GM23338 (cell line): ENCODE measurements at regions not wholly inside any gene's neighbourhood (a gene's known extent, or its start where the extent isn't known, plus 50 kb on each side); places are given as distances from the start of the nearest gene placed in this dataset.

Experiments
- ATAC-seq: fragments of 200-7000 bp; cut with Tn5 transposase; 3 replicates; pipeline ENCODE4 v1.9.1; 2020
- DNase-seq: peaks from one replicate; pipeline ENCODE4 v3.0.0-alpha.2; 2015; ENCODE audit warnings: low spot score
- H2AFZ ChIP-seq: fragments of 200-600 bp; sonication (generic); 2 replicates; pipeline ENCODE4 v1.8.0; 2016; ENCODE audit warnings: antibody characterized with exemption, mild to moderate bottlenecking, moderate library complexity
- H3F3A ChIP-seq: fragments of 200-600 bp; sonication (generic); replicated peaks from 2 replicates; pipeline ENCODE4 v1.8.0; 2017; ENCODE audit warnings: antibody characterized with exemption, mixed run types, low read depth
- H3K27ac ChIP-seq: fragments of 200-600 bp; sonication (generic); 2 replicates; pipeline ENCODE4 v1.6.1; 2016; ENCODE audit warnings: low read depth
- H3K27me3 ChIP-seq: fragments of 200-600 bp; sonication (generic); 2 replicates; pipeline ENCODE4 v1.8.0; 2016; ENCODE audit warnings: mild to moderate bottlenecking, mixed run types, moderate library complexity; ENCODE audit not compliant: insufficient read depth
- H3K36me3 ChIP-seq: fragments of 200-600 bp; sonication (generic); 2 replicates; pipeline ENCODE4 v1.8.0; 2016; ENCODE audit warnings: mild to moderate bottlenecking; ENCODE audit not compliant: insufficient read depth
- H3K4me1 ChIP-seq: fragments of 200-600 bp; sonication (generic); 2 replicates; pipeline ENCODE4 v1.8.0; 2016; ENCODE audit warnings: mild to moderate bottlenecking, moderate library complexity; ENCODE audit not compliant: insufficient read depth
- H3K4me2 ChIP-seq: fragments of 200-600 bp; sonication (generic); 2 replicates; pipeline ENCODE4 v1.7.1; 2017; ENCODE audit warnings: mixed run types
- H3K4me3 ChIP-seq: fragments of 200-600 bp; sonication (generic); 2 replicates; pipeline ENCODE4 v1.6.1; 2016; ENCODE audit warnings: mixed run types
- H3K79me2 ChIP-seq: fragments of 200-600 bp; sonication (generic); replicated peaks from 2 replicates; pipeline ENCODE4 v1.8.0; 2017; ENCODE audit warnings: mild to moderate bottlenecking; ENCODE audit not compliant: insufficient read depth
- H3K9me2 ChIP-seq: fragments of 200-600 bp; sonication (generic); 2 replicates; pipeline ENCODE4 v1.8.0; 2017; ENCODE audit not compliant: insufficient read depth
- H4K20me1 ChIP-seq: fragments of 200-600 bp; sonication (generic); replicated peaks from 2 replicates; pipeline ENCODE4 v1.8.0; 2017; ENCODE audit warnings: mild to moderate bottlenecking; ENCODE audit not compliant: insufficient read depth
- H3K27ac Mint-ChIP-seq: 2 replicates; pipeline ENCODE4 v1.8.0; 2020; ENCODE audit warnings: inconsistent platforms, mild to moderate bottlenecking, moderate library complexity, mixed read lengths
- H3K27me3 Mint-ChIP-seq: 3 replicates; pipeline ENCODE4 v1.8.0; 2022; ENCODE audit warnings: low read depth, mild to moderate bottlenecking, moderate library complexity, mixed read lengths, inconsistent platforms; ENCODE audit not compliant: insufficient read depth, poor library complexity
- H3K36me3 Mint-ChIP-seq: 3 replicates; pipeline ENCODE4 v1.8.0; 2021; ENCODE audit warnings: low read depth, mild to moderate bottlenecking, inconsistent platforms, moderate library complexity, mixed read lengths
- H3K4me1 Mint-ChIP-seq: 3 replicates; pipeline ENCODE4 v1.8.0; 2020; ENCODE audit warnings: mild to moderate bottlenecking, inconsistent platforms, mixed read lengths
- H3K4me3 Mint-ChIP-seq: 3 replicates; pipeline ENCODE4 v1.8.0; 2021; ENCODE audit warnings: moderate library complexity, mild to moderate bottlenecking, inconsistent platforms, mixed read lengths
- H3K9me3 Mint-ChIP-seq: 3 replicates; pipeline ENCODE4 v1.8.0; 2020; ENCODE audit warnings: moderate library complexity, mild to moderate bottlenecking, inconsistent platforms, mixed read lengths
- CREB1 ChIP-seq: fragments of 250-450 bp; sonication (Bioruptor Pico); IDR thresholded peaks from 2 replicates; pipeline ENCODE4 v1.5.0; 2020; ENCODE audit warnings: low read depth, mild to moderate bottlenecking, moderate library complexity
- CTCF ChIP-seq, 2 experiments: fragments of 200-600 bp in 1 of 2; sonication (generic) in 1 of 2; conservative IDR thresholded peaks; 2 replicates each; pipeline versions ENCODE4 v1.5.1 to v1.6.1; 2016 to 2017; ENCODE audit warnings: antibody characterized with exemption in 2 of 2, low read depth in 2 of 2, mild to moderate bottlenecking in 2 of 2, moderate library complexity in 1 of 2
- EZH2 ChIP-seq: fragments of 200-600 bp; sonication (generic); IDR thresholded peaks from one replicate; pipeline ENCODE4 v1.8.0; 2017; ENCODE audit warnings: antibody characterized with exemption, mild to moderate bottlenecking, low read depth; ENCODE audit not compliant: unreplicated experiment
- EZH2phosphoT487 ChIP-seq: fragments of 200-600 bp; sonication (generic); IDR thresholded peaks from one replicate; pipeline ENCODE4 v1.8.1; 2018; ENCODE audit warnings: antibody characterized with exemption; ENCODE audit not compliant: unreplicated experiment
- JUNB ChIP-seq: IDR thresholded peaks from one replicate; pipeline ENCODE4 v1.6.1; 2016; ENCODE audit warnings: antibody characterized with exemption; ENCODE audit not compliant: unreplicated experiment
- NANOG ChIP-seq: IDR thresholded peaks from 2 replicates; pipeline ENCODE4 v1.6.1; 2016; ENCODE audit warnings: antibody characterized with exemption, borderline replicate concordance
- POLR2AphosphoS5 ChIP-seq: IDR thresholded peaks from 2 replicates; pipeline ENCODE4 v1.6.1; 2016; ENCODE audit warnings: antibody characterized with exemption, low read depth
- STAT1 ChIP-seq: IDR thresholded peaks from one replicate; pipeline ENCODE4 v1.6.1; 2016; ENCODE audit warnings: antibody characterized with exemption; ENCODE audit not compliant: unreplicated experiment
- ZNF114 ChIP-seq: fragments of 250-450 bp; sonication (Bioruptor Pico); IDR thresholded peaks from 2 replicates; pipeline ENCODE4 v1.5.0; 2020; ENCODE audit warnings: mild to moderate bottlenecking, moderate library complexity
- TF ChIP-seq, protein P1 (sequence below): IDR thresholded peaks from one replicate; pipeline ENCODE4 v1.6.1; 2018; ENCODE audit warnings: antibody characterized with exemption; ENCODE audit not compliant: unreplicated experiment
- TF ChIP-seq, protein P2 (sequence below): fragments of 250-450 bp; sonication (Bioruptor Pico); IDR thresholded peaks from 2 replicates; pipeline ENCODE4 v1.5.0; 2020; ENCODE audit warnings: mild to moderate bottlenecking, moderate library complexity

DNA sequence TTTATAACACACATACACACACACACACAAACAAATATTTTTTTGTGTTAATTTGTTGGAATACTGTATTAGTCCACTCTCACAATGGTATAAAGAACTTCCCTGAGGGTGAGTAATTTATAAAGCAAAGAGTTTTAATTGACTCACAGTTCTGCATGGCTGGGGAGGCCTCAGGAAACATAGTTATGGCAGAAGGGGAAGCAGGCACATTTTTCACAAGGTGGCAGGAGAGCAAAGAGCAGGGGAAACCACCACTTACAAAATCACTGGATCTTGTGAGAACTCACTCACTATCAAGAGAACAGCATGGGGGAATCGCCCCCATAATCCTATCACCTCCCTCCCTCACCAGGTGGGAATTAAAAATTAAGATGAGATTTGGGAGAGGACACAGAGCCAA, 205.4 kb upstream of the PTPRD start:
- Histone ChIP-seq H3K79me2 (no peaks in the 10 kb centered on the region), H4K20me1 (no peaks in the 10 kb centered on the region), H3K4me3 (no peak overlapping the region), H3K27ac (no peak overlapping the region), H2AFZ (no peak overlapping the region), H3K4me2 (no peak overlapping the region), H3F3A (no peaks in the 10 kb centered on the region), H3K36me3 (no peaks in the 10 kb centered on the region), H3K9me2 (no peaks in the 10 kb centered on the region; the same call in 1 of the 2 replicates), H3K27me3 (no peaks in the 10 kb centered on the region), H3K4me1 (no peaks in the 10 kb centered on the region)
- Mint-ChIP-seq H3K27me3 (peaks cover 2% of the 10 kb centered on the region), H3K27ac (no peak overlapping the region), H3K9me3 (peaks cover 7% of the 10 kb centered on the region; the same call in 2 of the 3 replicates), H3K4me3 (no peak overlapping the region), H3K36me3 (no peaks in the 10 kb centered on the region; the same call in 2 of the 3 replicates), H3K4me1 (no peaks in the 10 kb centered on the region)
- DNase-seq (no peak), ATAC-seq (no peak)
- TF ChIP-seq POLR2AphosphoS5, result no peak

DNA sequence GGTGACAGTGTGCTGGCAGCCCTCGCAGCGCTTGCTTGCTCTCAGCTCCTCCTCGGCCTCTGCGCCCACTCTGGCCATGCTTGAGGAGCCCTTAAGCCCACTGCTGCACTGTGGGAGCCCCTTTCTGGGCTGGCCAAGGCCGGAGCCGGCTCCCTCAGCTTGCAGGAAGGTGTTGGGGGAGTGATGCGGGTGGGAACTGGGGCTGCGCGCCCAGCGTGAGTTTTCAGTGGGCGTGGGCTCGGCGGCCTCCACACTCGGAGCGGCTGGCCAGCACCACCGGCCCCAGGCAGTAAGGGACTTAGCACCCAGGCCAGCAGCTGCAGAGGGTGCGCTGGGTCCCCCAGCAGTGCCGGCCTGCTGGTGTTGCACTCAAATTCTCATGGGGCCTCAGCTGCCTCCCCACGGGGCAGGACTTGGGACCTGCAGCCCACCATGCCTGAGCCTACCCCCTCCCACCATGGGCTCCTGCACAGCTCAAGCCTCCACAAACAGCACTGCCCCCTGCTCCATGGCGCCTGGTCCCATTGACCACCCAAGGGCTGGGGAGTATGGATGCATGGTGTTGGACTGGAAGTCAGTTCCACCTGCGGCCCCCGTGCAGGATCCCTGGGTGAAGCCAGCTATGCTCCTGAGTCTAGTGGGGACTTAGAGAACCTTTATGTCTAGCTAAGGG, 223.1 kb upstream of the PTPRD start:
- H3K4me3 Mint-ChIP-seq, result no peak overlapping the region
- H3K36me3 Mint-ChIP-seq, result peaks cover 2% of the 10 kb centered on the region; the same call in 1 of the 3 replicates
- DNase-seq (no peak), ATAC-seq (no peak)
- Histone ChIP-seq H4K20me1 (no peaks in the 10 kb centered on the region), H3K79me2 (no peaks in the 10 kb centered on the region), H3K4me3 (no peak overlapping the region), H2AFZ (no peak overlapping the region), H3K4me2 (no peak overlapping the region), H3F3A (no peaks in the 10 kb centered on the region), H3K9me2 (no peaks in the 10 kb centered on the region; the same call in 1 of the 2 replicates), H3K4me1 (no peaks in the 10 kb centered on the region), H3K27me3 (no peaks in the 10 kb centered on the region), H3K36me3 (no peaks in the 10 kb centered on the region), H3K27ac (no peak overlapping the region)
- no peak overlapping the region for H3K27ac Mint-ChIP-seq
- H3K27me3 Mint-ChIP-seq, result peaks cover 2% of the 10 kb centered on the region
- H3K4me1 Mint-ChIP-seq, result no peaks in the 10 kb centered on the region
- peaks cover 12% of the 10 kb centered on the region for H3K9me3 Mint-ChIP-seq
- no peak for TF ChIP-seq CREB1 (CRISPR knock-in tag)
- TF ChIP-seq, protein P1, sequence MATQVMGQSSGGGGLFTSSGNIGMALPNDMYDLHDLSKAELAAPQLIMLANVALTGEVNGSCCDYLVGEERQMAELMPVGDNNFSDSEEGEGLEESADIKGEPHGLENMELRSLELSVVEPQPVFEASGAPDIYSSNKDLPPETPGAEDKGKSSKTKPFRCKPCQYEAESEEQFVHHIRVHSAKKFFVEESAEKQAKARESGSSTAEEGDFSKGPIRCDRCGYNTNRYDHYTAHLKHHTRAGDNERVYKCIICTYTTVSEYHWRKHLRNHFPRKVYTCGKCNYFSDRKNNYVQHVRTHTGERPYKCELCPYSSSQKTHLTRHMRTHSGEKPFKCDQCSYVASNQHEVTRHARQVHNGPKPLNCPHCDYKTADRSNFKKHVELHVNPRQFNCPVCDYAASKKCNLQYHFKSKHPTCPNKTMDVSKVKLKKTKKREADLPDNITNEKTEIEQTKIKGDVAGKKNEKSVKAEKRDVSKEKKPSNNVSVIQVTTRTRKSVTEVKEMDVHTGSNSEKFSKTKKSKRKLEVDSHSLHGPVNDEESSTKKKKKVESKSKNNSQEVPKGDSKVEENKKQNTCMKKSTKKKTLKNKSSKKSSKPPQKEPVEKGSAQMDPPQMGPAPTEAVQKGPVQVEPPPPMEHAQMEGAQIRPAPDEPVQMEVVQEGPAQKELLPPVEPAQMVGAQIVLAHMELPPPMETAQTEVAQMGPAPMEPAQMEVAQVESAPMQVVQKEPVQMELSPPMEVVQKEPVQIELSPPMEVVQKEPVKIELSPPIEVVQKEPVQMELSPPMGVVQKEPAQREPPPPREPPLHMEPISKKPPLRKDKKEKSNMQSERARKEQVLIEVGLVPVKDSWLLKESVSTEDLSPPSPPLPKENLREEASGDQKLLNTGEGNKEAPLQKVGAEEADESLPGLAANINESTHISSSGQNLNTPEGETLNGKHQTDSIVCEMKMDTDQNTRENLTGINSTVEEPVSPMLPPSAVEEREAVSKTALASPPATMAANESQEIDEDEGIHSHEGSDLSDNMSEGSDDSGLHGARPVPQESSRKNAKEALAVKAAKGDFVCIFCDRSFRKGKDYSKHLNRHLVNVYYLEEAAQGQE, result no peak
- no peak for TF ChIP-seq STAT1
- no peak for TF ChIP-seq EZH2
- TF ChIP-seq EZH2phosphoT487, result no peak
- no peak for TF ChIP-seq CTCF (conservative IDR thresholded peaks at IDR 0.05; ENCODE audit: low read depth in 2 of 2)
- no peak for TF ChIP-seq ZNF114 (CRISPR knock-in tag)
- no peak for TF ChIP-seq JUNB
- TF ChIP-seq, protein P2, sequence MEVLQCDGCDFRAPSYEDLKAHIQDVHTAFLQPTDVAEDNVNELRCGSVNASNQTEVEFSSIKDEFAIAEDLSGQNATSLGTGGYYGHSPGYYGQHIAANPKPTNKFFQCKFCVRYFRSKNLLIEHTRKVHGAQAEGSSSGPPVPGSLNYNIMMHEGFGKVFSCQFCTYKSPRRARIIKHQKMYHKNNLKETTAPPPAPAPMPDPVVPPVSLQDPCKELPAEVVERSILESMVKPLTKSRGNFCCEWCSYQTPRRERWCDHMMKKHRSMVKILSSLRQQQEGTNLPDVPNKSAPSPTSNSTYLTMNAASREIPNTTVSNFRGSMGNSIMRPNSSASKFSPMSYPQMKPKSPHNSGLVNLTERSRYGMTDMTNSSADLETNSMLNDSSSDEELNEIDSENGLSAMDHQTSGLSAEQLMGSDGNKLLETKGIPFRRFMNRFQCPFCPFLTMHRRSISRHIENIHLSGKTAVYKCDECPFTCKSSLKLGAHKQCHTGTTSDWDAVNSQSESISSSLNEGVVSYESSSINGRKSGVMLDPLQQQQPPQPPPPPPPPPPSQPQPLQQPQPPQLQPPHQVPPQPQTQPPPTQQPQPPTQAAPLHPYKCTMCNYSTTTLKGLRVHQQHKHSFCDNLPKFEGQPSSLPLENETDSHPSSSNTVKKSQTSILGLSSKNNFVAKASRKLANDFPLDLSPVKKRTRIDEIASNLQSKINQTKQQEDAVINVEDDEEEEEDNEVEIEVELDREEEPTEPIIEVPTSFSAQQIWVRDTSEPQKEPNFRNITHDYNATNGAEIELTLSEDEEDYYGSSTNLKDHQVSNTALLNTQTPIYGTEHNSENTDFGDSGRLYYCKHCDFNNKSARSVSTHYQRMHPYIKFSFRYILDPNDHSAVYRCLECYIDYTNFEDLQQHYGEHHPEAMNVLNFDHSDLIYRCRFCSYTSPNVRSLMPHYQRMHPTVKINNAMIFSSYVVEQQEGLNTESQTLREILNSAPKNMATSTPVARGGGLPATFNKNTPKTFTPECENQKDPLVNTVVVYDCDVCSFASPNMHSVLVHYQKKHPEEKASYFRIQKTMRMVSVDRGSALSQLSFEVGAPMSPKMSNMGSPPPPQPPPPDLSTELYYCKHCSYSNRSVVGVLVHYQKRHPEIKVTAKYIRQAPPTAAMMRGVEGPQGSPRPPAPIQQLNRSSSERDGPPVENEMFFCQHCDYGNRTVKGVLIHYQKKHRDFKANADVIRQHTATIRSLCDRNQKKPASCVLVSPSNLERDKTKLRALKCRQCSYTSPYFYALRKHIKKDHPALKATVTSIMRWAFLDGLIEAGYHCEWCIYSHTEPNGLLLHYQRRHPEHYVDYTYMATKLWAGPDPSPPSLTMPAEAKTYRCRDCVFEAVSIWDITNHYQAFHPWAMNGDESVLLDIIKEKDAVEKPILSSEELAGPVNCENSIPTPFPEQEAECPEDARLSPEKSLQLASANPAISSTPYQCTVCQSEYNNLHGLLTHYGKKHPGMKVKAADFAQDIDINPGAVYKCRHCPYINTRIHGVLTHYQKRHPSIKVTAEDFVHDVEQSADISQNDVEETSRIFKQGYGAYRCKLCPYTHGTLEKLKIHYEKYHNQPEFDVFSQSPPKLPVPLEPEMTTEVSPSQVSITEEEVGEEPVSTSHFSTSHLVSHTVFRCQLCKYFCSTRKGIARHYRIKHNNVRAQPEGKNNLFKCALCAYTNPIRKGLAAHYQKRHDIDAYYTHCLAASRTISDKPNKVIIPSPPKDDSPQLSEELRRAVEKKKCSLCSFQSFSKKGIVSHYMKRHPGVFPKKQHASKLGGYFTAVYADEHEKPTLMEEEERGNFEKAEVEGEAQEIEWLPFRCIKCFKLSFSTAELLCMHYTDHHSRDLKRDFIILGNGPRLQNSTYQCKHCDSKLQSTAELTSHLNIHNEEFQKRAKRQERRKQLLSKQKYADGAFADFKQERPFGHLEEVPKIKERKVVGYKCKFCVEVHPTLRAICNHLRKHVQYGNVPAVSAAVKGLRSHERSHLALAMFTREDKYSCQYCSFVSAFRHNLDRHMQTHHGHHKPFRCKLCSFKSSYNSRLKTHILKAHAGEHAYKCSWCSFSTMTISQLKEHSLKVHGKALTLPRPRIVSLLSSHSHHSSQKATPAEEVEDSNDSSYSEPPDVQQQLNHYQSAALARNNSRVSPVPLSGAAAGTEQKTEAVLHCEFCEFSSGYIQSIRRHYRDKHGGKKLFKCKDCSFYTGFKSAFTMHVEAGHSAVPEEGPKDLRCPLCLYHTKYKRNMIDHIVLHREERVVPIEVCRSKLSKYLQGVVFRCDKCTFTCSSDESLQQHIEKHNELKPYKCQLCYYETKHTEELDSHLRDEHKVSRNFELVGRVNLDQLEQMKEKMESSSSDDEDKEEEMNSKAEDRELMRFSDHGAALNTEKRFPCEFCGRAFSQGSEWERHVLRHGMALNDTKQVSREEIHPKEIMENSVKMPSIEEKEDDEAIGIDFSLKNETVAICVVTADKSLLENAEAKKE, result no peak
- no peak for TF ChIP-seq NANOG
